ENCODE measurements at regions not wholly inside any gene's neighbourhood (a gene's known extent, or its start where the extent isn't known, plus 50 kb on each side); places are given as distances from the start of the nearest gene placed in this dataset.

- TF ChIP-seq SP1 (IDR thresholded peaks at IDR 0.05) = no peak
- TF ChIP-seq CTCF (IDR thresholded peaks at IDR 0.05; ENCODE audit: low read depth, low read length, missing input control) = no peak
- TF ChIP-seq RAD21 (IDR thresholded peaks at IDR 0.05) = no peak
- TF ChIP-seq EGR1 (IDR thresholded peaks at IDR 0.05; ENCODE audit: low read depth in 2 of 2) = no peak
- TF ChIP-seq ZBTB33 (IDR thresholded peaks at IDR 0.05) = no peak
- TF ChIP-seq YY1 (IDR thresholded peaks at IDR 0.05) = no peak
- TF ChIP-seq MAX (IDR thresholded peaks at IDR 0.05) = no peak
- no peak for TF ChIP-seq HNF4G (IDR thresholded peaks at IDR 0.05)
- TF ChIP-seq REST (IDR thresholded peaks at IDR 0.05) = no peak
- no peak for TF ChIP-seq TAF1 (conservative IDR thresholded peaks at IDR 0.05)
- no peak for TF ChIP-seq JUND (IDR thresholded peaks at IDR 0.05)
- no peak for TF ChIP-seq ATF3 (IDR thresholded peaks at IDR 0.05)
These were observed 326.0 kb upstream of the F9 start for GRCh38 chrX:139204571-139204897.
